ENCODE measurements at regions not wholly inside any gene's neighbourhood (a gene's known extent, or its start where the extent isn't known, plus 50 kb on each side); places are given as distances from the start of the nearest gene placed in this dataset.

GRCh38 chr2:56444339-56444738 is 260.5 kb downstream of the CCDC85A start:
- DNase-seq (ENCODE audit: low spot score) = peak; percentile 7
- in situ Hi-C loops (cut with HindIII; ENCODE audit: low sequenced_read_pairs) = no loop called here

DNA sequence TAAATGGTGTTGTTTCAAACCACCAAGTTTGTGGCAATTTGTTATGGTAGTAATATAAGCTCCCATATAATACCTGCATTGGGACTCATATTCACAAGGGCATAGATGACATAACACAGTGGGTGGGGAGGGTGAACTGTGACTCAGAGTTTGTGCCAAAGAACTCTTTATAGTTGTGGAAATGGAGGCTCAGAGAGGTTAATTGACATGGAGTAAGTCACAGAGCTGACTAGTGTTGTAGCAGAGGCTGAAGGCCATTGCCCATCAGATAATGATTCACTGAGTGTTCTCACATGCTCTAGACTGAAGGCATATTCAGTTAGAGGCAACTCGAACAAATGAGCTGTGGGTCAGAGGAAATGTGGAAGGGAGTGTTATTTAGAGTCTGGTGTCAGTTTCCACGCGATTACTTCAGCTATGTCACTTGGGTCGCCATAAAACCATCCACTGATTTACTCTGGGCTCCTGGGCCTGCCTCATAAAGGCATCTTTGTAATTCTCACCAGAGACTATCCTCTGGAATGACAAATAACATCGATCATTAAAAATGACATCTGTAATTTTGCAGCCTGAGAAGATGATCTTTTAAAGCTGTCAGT is 264.7 kb downstream of the CCDC85A start:
- no peak for DNase-seq (ENCODE audit: low spot score)
- in situ Hi-C loops (cut with HindIII; ENCODE audit: low sequenced_read_pairs) = no loop called here

- in situ Hi-C loops (cut with HindIII; ENCODE audit: low sequenced_read_pairs) = no loop called here
- DNase-seq (ENCODE audit: low spot score) = no peak
These were observed 265.2 kb downstream of the CCDC85A start for GRCh38 chr2:56449002-56449431.

- in situ Hi-C loops (cut with HindIII; ENCODE audit: low sequenced_read_pairs) = no loop called here
- DNase-seq (ENCODE audit: low spot score) = no peak
These were observed 265.7 kb downstream of the CCDC85A start for GRCh38 chr2:56449449-56449860.

GRCh38 chr2:56450047-56450446 is 266.3 kb downstream of the CCDC85A start:
- in situ Hi-C loops (cut with HindIII; ENCODE audit: low sequenced_read_pairs) = no loop called here
- no peak for DNase-seq (ENCODE audit: low spot score)

DNA sequence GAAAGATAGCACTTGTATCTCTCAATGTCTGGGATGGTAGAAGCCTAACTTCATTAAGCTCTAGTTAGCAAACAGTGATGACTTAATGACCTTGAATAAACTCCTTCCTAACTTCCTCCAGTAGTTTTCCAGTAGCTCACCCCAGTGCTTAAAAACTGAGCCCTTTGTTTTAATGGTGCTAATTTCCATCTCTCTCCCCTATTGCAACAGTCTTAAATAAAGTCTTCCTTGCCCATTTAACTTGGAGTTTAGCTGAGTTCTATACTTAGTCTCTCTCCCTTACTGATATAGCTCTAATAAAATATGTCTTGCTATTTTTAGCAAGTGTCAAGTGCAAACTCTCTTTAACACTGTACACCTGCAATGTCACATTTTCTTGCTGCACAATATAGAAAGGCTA is 267.0 kb downstream of the CCDC85A start:
- DNase-seq (ENCODE audit: low spot score) = no peak
- in situ Hi-C loops (cut with HindIII; ENCODE audit: low sequenced_read_pairs) = no loop called here

GRCh38 chr2:56455642-56456041 is 271.9 kb downstream of the CCDC85A start:
- in situ Hi-C loops (cut with HindIII; ENCODE audit: low sequenced_read_pairs) = no loop called here
- no peak for DNase-seq (ENCODE audit: low spot score)

- no peak for DNase-seq (ENCODE audit: low spot score)
- in situ Hi-C loops (cut with HindIII; ENCODE audit: low sequenced_read_pairs) = no loop called here
These were observed 273.0 kb downstream of the CCDC85A start for GRCh38 chr2:56456791-56457190.

DNA sequence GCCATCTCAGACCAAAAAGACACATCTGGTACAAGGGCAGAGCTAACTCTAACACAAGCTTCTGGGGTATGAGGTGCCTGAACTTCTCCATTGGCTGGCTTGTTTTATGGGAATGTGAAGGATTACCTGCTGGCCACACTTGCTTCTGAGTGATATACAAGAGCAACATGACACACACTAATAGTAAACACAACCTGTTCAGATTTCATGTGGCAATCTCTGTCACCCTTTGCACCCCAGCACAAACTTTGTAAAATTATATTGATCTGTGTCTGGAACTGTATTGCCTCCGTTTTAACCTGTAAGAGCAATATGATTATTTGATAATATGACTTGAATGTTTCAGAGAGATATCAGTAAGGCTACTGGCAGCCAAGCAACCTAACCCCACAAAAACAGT is 276.7 kb downstream of the CCDC85A start:
- no peak for DNase-seq (ENCODE audit: low spot score)
- in situ Hi-C loops (cut with HindIII; ENCODE audit: low sequenced_read_pairs) = no loop called here

- DNase-seq (ENCODE audit: low spot score) = no peak
- in situ Hi-C loops (cut with HindIII; ENCODE audit: low sequenced_read_pairs) = no loop called here
These were observed 280.3 kb downstream of the CCDC85A start for GRCh38 chr2:56464066-56464465.

DNA sequence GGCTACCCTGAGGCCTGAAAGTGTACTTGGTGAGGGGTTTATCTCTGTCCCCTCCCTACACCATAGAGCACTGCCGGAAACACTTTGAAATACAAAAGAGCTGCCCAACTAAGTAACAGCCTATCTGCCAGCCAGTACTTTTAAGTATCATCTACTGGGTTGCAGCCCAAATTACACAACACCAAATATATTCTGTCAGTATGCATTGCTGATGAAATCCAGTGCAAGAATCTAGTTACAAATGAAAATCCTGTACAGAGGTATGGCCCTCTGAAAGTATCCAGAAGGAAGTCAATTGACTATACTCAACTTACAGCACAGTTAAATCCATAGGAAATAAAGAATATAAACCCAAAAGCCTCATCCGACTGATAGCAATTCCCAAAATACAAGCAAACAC is 280.8 kb downstream of the CCDC85A start:
- in situ Hi-C loops (cut with HindIII; ENCODE audit: low sequenced_read_pairs) = no loop called here
- DNase-seq (ENCODE audit: low spot score) = no peak

DNA sequence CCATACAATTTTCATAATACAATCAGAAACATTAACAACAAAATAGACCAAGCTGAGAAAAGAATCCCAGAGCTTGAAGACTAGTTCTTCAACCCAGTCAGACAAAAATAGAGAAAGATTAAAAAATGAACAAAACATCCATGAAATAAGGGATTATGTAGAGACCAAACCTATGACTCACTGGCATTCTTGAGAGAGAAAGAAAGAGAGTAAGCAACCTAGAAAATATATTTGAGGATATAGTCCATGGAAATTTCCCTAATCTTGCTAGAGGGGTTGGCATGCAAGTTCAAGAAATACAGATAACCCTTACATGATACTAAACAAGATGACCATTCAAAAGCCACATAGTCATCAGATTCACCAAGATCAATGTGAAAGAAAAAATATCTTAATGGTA is 281.7 kb downstream of the CCDC85A start:
- in situ Hi-C loops (cut with HindIII; ENCODE audit: low sequenced_read_pairs) = no loop called here
- no peak for DNase-seq (ENCODE audit: low spot score)

DNA sequence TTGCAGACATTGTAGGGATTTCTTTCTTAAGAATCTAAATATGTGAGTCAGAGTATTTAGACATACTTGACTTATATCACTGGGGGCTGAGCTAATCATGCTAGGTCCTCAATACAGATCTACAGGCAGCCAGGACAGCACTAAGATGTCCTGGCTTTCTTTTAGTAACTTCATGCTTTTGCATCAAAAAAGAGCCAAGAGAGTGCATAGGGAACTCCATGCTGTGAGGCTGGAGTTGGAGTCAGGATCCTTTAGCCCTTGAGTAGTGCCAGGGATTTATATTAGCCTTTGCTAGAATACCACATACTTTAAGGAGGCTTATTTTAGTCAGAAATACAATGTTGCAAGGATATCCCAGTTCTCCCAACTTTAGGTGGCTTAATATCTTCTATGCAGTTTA is 289.7 kb downstream of the CCDC85A start:
- no peak for DNase-seq (ENCODE audit: low spot score)
- in situ Hi-C loops (cut with HindIII; ENCODE audit: low sequenced_read_pairs) = no loop called here

DNA sequence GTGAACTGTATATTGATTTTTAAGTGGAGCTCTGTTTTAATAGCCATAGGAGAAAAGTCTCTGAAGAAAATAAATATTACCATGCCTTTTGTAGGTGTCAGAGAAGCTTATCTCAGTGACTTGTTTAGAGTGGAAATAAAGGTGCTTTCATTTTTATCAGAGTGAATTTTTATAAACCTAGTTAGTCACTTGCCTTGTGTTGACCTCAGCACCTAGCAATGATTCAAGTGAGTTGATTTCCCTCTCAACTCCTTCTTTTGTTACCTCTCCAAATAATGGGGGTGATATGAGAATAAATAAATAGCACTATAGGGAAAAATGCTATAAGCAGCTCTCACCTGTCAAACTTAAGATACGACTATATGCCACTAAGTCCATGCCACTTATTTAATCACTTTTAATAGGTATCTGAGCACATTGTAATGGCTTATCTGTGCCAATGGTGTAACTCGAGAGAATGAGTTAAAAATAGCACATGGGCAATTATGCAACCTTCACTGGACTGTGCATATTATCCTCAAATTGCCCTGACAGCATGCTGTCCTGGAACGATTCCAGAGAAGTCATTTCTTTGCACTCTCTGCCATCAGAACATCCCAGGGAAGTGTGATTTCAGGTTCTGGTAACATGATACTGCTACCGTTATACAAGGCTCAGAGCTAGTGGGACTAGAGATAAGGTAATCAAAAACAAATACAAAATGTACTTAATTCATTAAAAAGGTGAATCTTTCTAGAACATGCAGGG is 290.8 kb downstream of the CCDC85A start:
- peak; percentile 79 for DNase-seq (ENCODE audit: low spot score)

GRCh38 chr2:56475191-56475590 is 291.4 kb downstream of the CCDC85A start:
- DNase-seq (ENCODE audit: low spot score) = peak; percentile 45
- in situ Hi-C loops (cut with HindIII; ENCODE audit: low sequenced_read_pairs) = no loop called here

More for the DNA sequence above, 290.8 kb downstream of the CCDC85A start:
- in situ Hi-C loops (cut with HindIII; ENCODE audit: low sequenced_read_pairs) = no loop called here

DNA sequence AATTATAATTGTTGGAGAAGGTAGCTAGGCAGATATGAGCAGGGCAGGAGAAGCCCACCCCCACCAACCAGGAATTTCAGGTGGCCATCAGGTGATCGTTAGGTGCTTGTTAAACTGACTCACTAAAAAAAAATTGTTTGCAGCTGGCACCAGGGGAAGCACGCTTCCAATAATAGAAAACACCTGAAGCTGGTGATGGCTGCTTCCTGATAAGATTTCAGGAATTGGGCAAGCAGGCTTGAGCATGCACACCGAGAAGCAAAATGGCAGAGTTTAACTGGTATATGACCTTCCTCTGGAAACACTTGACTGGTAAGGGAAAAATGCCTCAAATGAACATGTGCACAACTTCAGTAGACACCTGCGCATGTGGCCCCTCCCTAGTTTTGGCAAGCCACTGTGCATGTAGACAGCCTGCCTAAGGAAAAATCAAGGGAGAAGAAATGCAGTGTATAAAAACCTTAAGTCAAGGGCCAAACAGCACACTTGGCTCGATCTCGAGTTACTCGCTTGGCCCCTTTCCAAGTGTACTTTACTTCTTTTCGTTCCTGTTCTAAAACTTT is 292.8 kb downstream of the CCDC85A start:
- in situ Hi-C loops (cut with HindIII; ENCODE audit: low sequenced_read_pairs) = no loop called here
- DNase-seq (ENCODE audit: low spot score) = no peak

DNA sequence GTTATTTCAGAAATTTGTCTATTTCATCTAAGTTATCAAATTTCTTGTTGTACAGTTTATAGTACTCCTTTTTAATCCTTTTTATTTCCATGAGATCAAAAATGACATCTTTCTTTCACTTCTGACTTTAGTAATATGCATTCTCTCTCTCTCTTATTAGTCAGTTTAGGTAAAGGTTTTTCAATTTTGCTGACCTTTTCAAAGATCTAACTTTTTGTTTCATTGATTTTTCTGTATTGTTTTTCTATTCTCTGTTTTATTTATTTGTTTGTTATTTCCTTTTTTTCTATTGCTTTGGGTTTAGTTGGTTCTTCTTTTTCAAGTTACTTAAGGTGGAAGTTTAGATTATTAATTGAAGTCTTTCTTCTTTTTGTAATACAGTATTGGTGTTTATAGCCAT is 294.2 kb downstream of the CCDC85A start:
- no peak for DNase-seq (ENCODE audit: low spot score)
- in situ Hi-C loops (cut with HindIII; ENCODE audit: low sequenced_read_pairs) = no loop called here

GRCh38 chr2:56483081-56483480 is 299.3 kb downstream of the CCDC85A start:
- in situ Hi-C loops (cut with HindIII; ENCODE audit: low sequenced_read_pairs) = no loop called here
- no peak for DNase-seq (ENCODE audit: low spot score)

DNA sequence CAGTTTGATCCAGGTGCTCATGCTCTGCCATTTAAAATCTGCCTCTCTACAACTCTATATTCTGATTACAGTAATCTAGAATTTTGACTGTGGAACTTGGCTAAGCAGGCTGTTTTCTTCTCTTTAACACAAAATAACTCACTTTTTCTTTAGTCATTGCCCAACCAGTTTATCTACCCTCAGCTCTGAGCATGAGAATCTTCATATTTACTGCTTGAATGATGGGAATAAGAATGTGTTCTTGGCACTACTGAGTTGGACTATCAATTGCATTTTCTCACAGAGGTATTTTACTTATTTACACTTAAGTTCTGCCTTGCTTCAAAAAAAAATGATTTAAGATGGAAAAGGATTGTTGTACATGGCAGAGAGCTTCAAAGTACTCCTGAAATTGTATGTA is 301.1 kb downstream of the CCDC85A start:
- in situ Hi-C loops (cut with HindIII; ENCODE audit: low sequenced_read_pairs) = no loop called here
- no peak for DNase-seq (ENCODE audit: low spot score)

GRCh38 chr2:56500317-56500716 is 316.5 kb downstream of the CCDC85A start:
- DNase-seq (ENCODE audit: low spot score) = no peak
- in situ Hi-C loops (cut with HindIII; ENCODE audit: low sequenced_read_pairs) = no loop called here

- DNase-seq (ENCODE audit: low spot score) = no peak
- in situ Hi-C loops (cut with HindIII; ENCODE audit: low sequenced_read_pairs) = no loop called here
These were observed 318.8 kb downstream of the CCDC85A start for GRCh38 chr2:56502616-56503015.
